ENCODE measurements at regions not wholly inside any gene's neighbourhood (a gene's known extent, or its start where the extent isn't known, plus 50 kb on each side); places are given as distances from the start of the nearest gene placed in this dataset.
A peak's percentile ranks its signal among the peaks of the same experiment; 100 is the strongest.
"Not testable (repeated sequence)": the region's sequence is repeated elsewhere in the genome, so short reads cannot be mapped to it uniquely, and the experiment has no call there.

- peak; percentile 11 for DNase-seq (ENCODE audit: low spot score)
These were observed 238.5 kb upstream of the ERBB4 start for GRCh38 chr2:212777020-212777491.

- DNase-seq (ENCODE audit: low spot score): no peak
These were observed 235.3 kb upstream of the ERBB4 start for GRCh38 chr2:212773808-212774339.

GRCh38 chr2:212770240-212770639 is 231.6 kb upstream of the ERBB4 start:
- no peak for DNase-seq (ENCODE audit: low spot score)

GRCh38 chr2:212766921-212767320 is 228.3 kb upstream of the ERBB4 start:
- no peak for DNase-seq (ENCODE audit: low spot score)

GRCh38 chr2:212752730-212753351 is 214.2 kb upstream of the ERBB4 start:
- no peak for DNase-seq (ENCODE audit: low spot score)

- no peak for DNase-seq (ENCODE audit: low spot score)
These were observed 206.8 kb upstream of the ERBB4 start for GRCh38 chr2:212745359-212745758.

- no peak for DNase-seq (ENCODE audit: low spot score)
These were observed 199.0 kb upstream of the ERBB4 start for GRCh38 chr2:212737392-212738172.

GRCh38 chr2:212736385-212736726 is 197.8 kb upstream of the ERBB4 start:
- DNase-seq (ENCODE audit: low spot score): no peak

- DNase-seq (ENCODE audit: low spot score): no peak
These were observed 194.7 kb upstream of the ERBB4 start for GRCh38 chr2:212733273-212733672.

GRCh38 chr2:212732860-212733259 is 194.3 kb upstream of the ERBB4 start:
- no peak for DNase-seq (ENCODE audit: low spot score)

- no peak for DNase-seq (ENCODE audit: low spot score)
These were observed 192.4 kb upstream of the ERBB4 start for GRCh38 chr2:212730994-212731393.

- DNase-seq (ENCODE audit: low spot score): no peak
These were observed 190.1 kb upstream of the ERBB4 start for GRCh38 chr2:212728717-212729116.

- DNase-seq (ENCODE audit: low spot score): no peak
These were observed 189.1 kb upstream of the ERBB4 start for GRCh38 chr2:212727751-212728150.

GRCh38 chr2:212726403-212726802 is 187.8 kb upstream of the ERBB4 start:
- DNase-seq (ENCODE audit: low spot score): no peak

GRCh38 chr2:212725180-212725579 is 186.6 kb upstream of the ERBB4 start:
- no peak for DNase-seq (ENCODE audit: low spot score)

GRCh38 chr2:212723226-212723625 is 184.6 kb upstream of the ERBB4 start:
- DNase-seq (ENCODE audit: low spot score): no peak

GRCh38 chr2:212722046-212722445 is 183.4 kb upstream of the ERBB4 start:
- DNase-seq (ENCODE audit: low spot score): no peak

- DNase-seq (ENCODE audit: low spot score): no peak
These were observed 182.4 kb upstream of the ERBB4 start for GRCh38 chr2:212721026-212721451.

- not testable (repeated sequence) for DNase-seq (ENCODE audit: low spot score)
These were observed 176.8 kb upstream of the ERBB4 start for GRCh38 chr2:212715411-212715810.

GRCh38 chr2:212713681-212714080 is 175.1 kb upstream of the ERBB4 start:
- no peak for DNase-seq (ENCODE audit: low spot score)

GRCh38 chr2:212712991-212713390 is 174.4 kb upstream of the ERBB4 start:
- DNase-seq (ENCODE audit: low spot score): no peak

GRCh38 chr2:212712466-212712865 is 173.9 kb upstream of the ERBB4 start:
- no peak for DNase-seq (ENCODE audit: low spot score)

GRCh38 chr2:212711856-212712255 is 173.3 kb upstream of the ERBB4 start:
- DNase-seq (ENCODE audit: low spot score): no peak

All from hematopoietic multipotent progenitor cell treated with erythropoietin and hydrocortisone succinate and interleukin-3 and kit ligand, for 15 days (in vitro differentiated cells).